Gastrocnemius medialis (tissue), 4 donors: ENCODE measurements at regions not wholly inside any gene's neighbourhood (a gene's known extent, or its start where the extent isn't known, plus 50 kb on each side); places are given as distances from the start of the nearest gene placed in this dataset.

Source experiments
- ATAC-seq, 2 donors: fragments of 150-250 bp; one replicate each; pipeline ENCODE4 v1.9.1; 2016
- DNase-seq, 2 donors: peaks; one replicate each; pipeline ENCODE4 v3.0.0-alpha.2; 2019
- H3K27ac ChIP-seq, 4 donors: fragments of 200-600 bp; sonication (generic); 1 replicate in 1 of 4; 2 replicates in 3 of 4; pipeline ENCODE4 v1.5.1; 2016 to 2018; ENCODE audit warnings: mild to moderate bottlenecking in 2 of 4, moderate library complexity in 1 of 4
- H3K27me3 ChIP-seq, 3 donors: fragments of 200-600 bp; sonication (generic) in 2 of 3; 1 replicate in 1 of 3; 2 replicates in 2 of 3; pipeline versions ENCODE4 v1.5.1 to v1.6.0; 2016 to 2019; ENCODE audit warnings: mild to moderate bottlenecking in 1 of 3, moderate library complexity in 1 of 3
- H3K36me3 ChIP-seq, 2 donors: fragments of 200-600 bp; sonication (generic) in 1 of 2; one replicate each; pipeline ENCODE4 v1.5.1; 2017 to 2018
- H3K4me1 ChIP-seq, 2 donors: fragments of 200-600 bp; sonication (generic) in 1 of 2; one replicate each; pipeline ENCODE4 v1.5.1; 2016 to 2017; ENCODE audit warnings: mild to moderate bottlenecking in 2 of 2
- H3K4me3 ChIP-seq, 4 donors: fragments of 200-600 bp; sonication (generic) in 3 of 4; 1 replicate in 1 of 4; 2 replicates in 3 of 4; pipeline ENCODE4 v1.5.1; 2016 to 2019; ENCODE audit warnings: mild to moderate bottlenecking in 2 of 4
- H3K9me3 ChIP-seq, 3 donors: fragments of 200-600 bp; sonication (generic) in 2 of 3; 1 replicate in 1 of 3; 2 replicates in 2 of 3; pipeline ENCODE4 v1.5.1; 2016 to 2019
- POLR2A ChIP-seq, 2 donors: fragments of 450-650 bp; IDR thresholded peaks; one replicate each; pipeline ENCODE4 v1.6.1; 2017; ENCODE audit warnings: antibody characterized with exemption in 2 of 2, mild to moderate bottlenecking in 2 of 2, moderate library complexity in 2 of 2
- in situ Hi-C, 4 donors: fragments of 200-750 bp; cut with MboI; loops; one replicate each; pipeline versions ENCODE4 v1.15.0 to v1.8.0; 2017; ENCODE audit warnings: low sequenced_read_pairs in 4 of 4
- intact Hi-C: fragments of 100-400 bp; cut with DNase I; formaldehyde crosslinking; loops from one replicate; pipeline ENCODE4 v1.15.1; 2023; ENCODE audit warnings: low total_unique reads
- TF ChIP-seq, protein P1 (sequence below), 5 experiments: fragments of 450-650 bp in 3 of 5; fragments of 200-600 bp in 2 of 5; sonication (generic) in 2 of 5; IDR thresholded peaks in 4 of 5; conservative IDR thresholded peaks in 1 of 5; 1 replicate in 4 of 5; 2 replicates in 1 of 5; pipeline ENCODE4 v1.5.1; 2016 to 2019; ENCODE audit warnings: antibody characterized with exemption in 5 of 5, mild to moderate bottlenecking in 3 of 5, moderate library complexity in 3 of 5

DNA sequence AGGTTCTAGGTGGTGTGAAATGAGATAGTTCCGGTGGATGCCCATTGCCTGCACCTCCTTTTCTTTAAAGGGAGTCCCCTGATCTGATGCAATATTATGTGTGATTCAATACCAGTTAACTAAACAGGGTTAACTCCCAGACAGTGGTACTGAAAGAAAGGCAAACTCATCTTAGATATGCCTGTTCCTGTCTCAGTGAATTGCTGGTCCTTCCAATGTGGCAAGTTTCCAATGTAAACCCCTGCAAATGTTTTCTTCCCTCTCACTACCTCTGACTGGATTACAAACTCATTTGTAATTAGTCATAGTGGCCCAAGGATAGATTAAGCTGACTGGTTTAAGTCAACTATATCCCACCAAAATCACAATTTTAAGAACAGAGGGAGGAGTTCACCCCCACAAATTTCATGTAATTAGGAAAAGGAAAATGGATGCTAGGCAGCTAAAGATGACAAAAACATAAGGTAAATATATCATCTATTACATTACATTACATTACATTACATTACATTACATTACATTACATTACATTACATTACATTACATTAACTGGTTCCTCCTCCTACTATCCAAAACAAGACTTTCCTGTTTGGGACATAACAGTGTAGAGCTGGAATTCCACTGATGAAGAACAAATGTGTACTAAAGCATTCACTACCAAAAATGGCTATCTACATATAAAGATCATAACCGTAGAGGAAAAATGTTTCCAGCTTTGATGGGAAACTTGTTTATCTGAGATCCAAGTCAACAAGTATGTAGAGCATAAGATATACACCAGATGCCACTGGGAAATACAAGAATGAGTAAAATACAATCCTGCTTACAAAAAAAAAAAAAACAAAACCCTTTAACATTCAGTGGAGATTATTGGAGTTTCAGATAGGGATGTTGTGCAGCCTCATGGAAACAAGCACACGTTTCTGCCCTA is 121.5 kb upstream of the SNX2 start:
- TF ChIP-seq POLR2A (IDR thresholded peaks at IDR 0.05), result no peak
- TF ChIP-seq, protein P1, sequence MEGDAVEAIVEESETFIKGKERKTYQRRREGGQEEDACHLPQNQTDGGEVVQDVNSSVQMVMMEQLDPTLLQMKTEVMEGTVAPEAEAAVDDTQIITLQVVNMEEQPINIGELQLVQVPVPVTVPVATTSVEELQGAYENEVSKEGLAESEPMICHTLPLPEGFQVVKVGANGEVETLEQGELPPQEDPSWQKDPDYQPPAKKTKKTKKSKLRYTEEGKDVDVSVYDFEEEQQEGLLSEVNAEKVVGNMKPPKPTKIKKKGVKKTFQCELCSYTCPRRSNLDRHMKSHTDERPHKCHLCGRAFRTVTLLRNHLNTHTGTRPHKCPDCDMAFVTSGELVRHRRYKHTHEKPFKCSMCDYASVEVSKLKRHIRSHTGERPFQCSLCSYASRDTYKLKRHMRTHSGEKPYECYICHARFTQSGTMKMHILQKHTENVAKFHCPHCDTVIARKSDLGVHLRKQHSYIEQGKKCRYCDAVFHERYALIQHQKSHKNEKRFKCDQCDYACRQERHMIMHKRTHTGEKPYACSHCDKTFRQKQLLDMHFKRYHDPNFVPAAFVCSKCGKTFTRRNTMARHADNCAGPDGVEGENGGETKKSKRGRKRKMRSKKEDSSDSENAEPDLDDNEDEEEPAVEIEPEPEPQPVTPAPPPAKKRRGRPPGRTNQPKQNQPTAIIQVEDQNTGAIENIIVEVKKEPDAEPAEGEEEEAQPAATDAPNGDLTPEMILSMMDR (IDR thresholded peaks at IDR 0.05 in 4 of 5, conservative IDR thresholded peaks at IDR 0.05 in 1 of 5), result no peak
- in situ Hi-C loops, result no loop called here

DNA sequence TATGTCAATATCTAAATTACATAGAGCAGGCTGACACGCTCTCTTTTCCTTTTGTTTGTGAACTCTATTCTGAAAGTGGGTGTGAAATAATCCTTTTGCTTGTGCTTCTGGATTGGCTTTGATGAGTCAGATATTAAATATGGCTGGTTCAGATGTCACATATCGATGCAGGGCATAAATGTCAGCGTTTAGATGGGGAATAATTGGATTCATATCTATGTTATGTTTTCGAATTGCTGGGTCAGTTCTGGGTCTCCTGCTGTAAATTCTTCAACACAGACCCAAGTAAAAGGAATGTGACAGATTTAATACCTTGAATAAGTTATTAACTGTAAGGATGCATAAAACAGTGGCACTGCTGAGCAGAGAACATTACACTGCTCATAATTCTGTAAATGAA is 118.7 kb upstream of the SNX2 start:
- no peaks in the 10 kb centered on the region for H3K9me3 ChIP-seq
- DNase-seq (no peak), ATAC-seq (no peak)
- intact Hi-C loops, result no loop called here
- no peaks in the 10 kb centered on the region for H3K27me3 ChIP-seq
- H3K27ac ChIP-seq, result no peak overlapping the region
- in situ Hi-C loops, result no loop called here
- H3K4me3 ChIP-seq, result no peak overlapping the region
- H3K4me1 ChIP-seq, result no peaks in the 10 kb centered on the region
- no peak for TF ChIP-seq POLR2A (IDR thresholded peaks at IDR 0.05)
- TF ChIP-seq, protein P1 (IDR thresholded peaks at IDR 0.05 in 4 of 5, conservative IDR thresholded peaks at IDR 0.05 in 1 of 5), result no peak
- no peaks in the 10 kb centered on the region for H3K36me3 ChIP-seq

More for the DNA sequence above, 121.5 kb upstream of the SNX2 start:
- DNase-seq (no peak), ATAC-seq (no peak)
- intact Hi-C loops, result no loop called here
- Histone ChIP-seq H3K27ac (no peak overlapping the region), H3K36me3 (no peaks in the 10 kb centered on the region), H3K27me3 (no peaks in the 10 kb centered on the region), H3K9me3 (no peaks in the 10 kb centered on the region), H3K4me1 (no peaks in the 10 kb centered on the region), H3K4me3 (no peak overlapping the region)

DNA sequence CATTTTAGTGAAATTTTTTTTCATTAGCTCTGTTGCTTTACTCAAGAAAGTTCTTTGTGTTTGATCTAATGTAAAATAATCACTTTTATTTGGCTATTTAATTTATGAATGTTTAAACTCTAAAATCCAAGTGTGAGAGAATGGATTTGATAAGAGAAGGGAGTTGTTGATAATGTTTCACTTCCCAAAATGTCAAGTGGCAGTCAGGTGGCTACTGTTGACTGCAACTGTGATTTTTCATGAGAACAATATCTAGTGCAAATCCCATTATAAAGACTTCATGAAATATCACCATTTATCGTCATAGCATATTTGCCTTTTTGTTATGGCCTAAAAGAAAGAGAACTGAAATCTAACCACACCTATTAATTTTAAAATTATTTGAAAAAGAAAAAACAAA is 118.3 kb upstream of the SNX2 start:
- in situ Hi-C loops, result no loop called here
- Histone ChIP-seq H3K27me3 (no peaks in the 10 kb centered on the region), H3K27ac (no peak overlapping the region), H3K36me3 (no peaks in the 10 kb centered on the region), H3K9me3 (no peaks in the 10 kb centered on the region), H3K4me3 (no peak overlapping the region), H3K4me1 (no peaks in the 10 kb centered on the region)
- intact Hi-C loops, result no loop called here
- ATAC-seq (no peak), DNase-seq (no peak)
- no peak for TF ChIP-seq POLR2A (IDR thresholded peaks at IDR 0.05)
- TF ChIP-seq, protein P1 (IDR thresholded peaks at IDR 0.05 in 4 of 5, conservative IDR thresholded peaks at IDR 0.05 in 1 of 5), result no peak

DNA sequence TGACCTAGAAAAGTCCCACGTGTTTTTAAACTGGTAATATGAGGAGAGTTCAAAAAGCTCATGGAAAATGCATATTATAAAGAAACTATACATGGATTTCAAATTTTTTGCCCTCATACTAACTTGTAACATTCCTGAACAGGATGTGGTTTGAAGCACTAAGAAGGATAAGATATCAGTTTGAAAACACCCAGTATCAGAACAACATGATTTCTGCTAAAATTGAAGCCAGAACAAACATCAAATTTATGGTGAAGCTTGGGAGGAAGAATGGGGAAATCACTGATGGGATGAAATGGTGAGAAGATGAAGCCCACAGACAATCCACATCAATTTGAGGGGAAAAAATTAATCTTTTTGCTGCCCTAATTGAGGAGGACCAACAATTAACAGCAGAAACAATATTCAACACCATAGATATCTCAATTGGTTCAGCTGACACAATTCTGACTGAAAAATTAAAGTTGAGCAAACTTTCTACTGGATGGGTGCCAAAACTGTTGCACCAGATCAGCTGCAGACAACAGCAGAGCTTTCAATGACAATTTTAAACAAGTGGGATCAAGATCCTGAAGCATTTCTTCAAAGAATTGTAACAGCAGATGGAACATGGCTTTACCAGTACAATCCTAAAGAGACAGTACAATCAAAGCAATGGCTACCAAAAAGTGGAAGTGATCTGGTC is 113.2 kb upstream of the SNX2 start:
- H3K4me1 ChIP-seq, result no peaks in the 10 kb centered on the region
- no peak overlapping the region for H3K4me3 ChIP-seq
- intact Hi-C loops, result no loop called here
- H3K9me3 ChIP-seq, result no peaks in the 10 kb centered on the region
- TF ChIP-seq, protein P1 (IDR thresholded peaks at IDR 0.05 in 4 of 5, conservative IDR thresholded peaks at IDR 0.05 in 1 of 5), result no peak
- no peak for TF ChIP-seq POLR2A (IDR thresholded peaks at IDR 0.05)
- H3K27ac ChIP-seq, result no peak overlapping the region
- H3K36me3 ChIP-seq, result no peaks in the 10 kb centered on the region
- in situ Hi-C loops, result no loop called here
- no peaks in the 10 kb centered on the region for H3K27me3 ChIP-seq
- no peak for ATAC-seq
- no peak for DNase-seq
